ENCODE measurements at regions not wholly inside any gene's neighbourhood (a gene's known extent, or its start where the extent isn't known, plus 50 kb on each side); places are given as distances from the start of the nearest gene placed in this dataset.

GRCh38 chr12:92330654-92331053, 185.0 kb upstream of the BTG1 start:
- no peak for DNase-seq (ENCODE audit: low read depth in 2 of 2)

GRCh38 chr12:92326877-92327276, 181.2 kb upstream of the BTG1 start:
- DNase-seq (ENCODE audit: low read depth in 2 of 2): no peak

- no peak for DNase-seq (ENCODE audit: low read depth in 2 of 2)
Measured at GRCh38 chr12:92324849-92325500, 179.3 kb upstream of the BTG1 start.

GRCh38 chr12:92312463-92312964, 166.9 kb upstream of the BTG1 start:
- DNase-seq (ENCODE audit: low read depth in 2 of 2): no peak

GRCh38 chr12:92304371-92305055, 158.9 kb upstream of the BTG1 start:
- DNase-seq (ENCODE audit: low read depth in 2 of 2): peak in 1 of 2 donors; percentile 19

- no peak for DNase-seq (ENCODE audit: low read depth in 2 of 2)
Measured at GRCh38 chr12:92302041-92302829, 156.6 kb upstream of the BTG1 start.

GRCh38 chr12:92301356-92301755, 155.7 kb upstream of the BTG1 start:
- no peak for DNase-seq (ENCODE audit: low read depth in 2 of 2)

- no peak for DNase-seq (ENCODE audit: low read depth in 2 of 2)
Measured at GRCh38 chr12:92300777-92301176, 155.1 kb upstream of the BTG1 start.

GRCh38 chr12:92299744-92300143, 154.1 kb upstream of the BTG1 start:
- no peak for DNase-seq (ENCODE audit: low read depth in 2 of 2)

GRCh38 chr12:92299344-92299743, 153.7 kb upstream of the BTG1 start:
- DNase-seq (ENCODE audit: low read depth in 2 of 2): no peak

- peak in 1 of 2 donors; percentile 2 for DNase-seq (ENCODE audit: low read depth in 2 of 2)
Measured at GRCh38 chr12:92297932-92298696, 152.5 kb upstream of the BTG1 start.

GRCh38 chr12:92297405-92297804, 151.8 kb upstream of the BTG1 start:
- DNase-seq (ENCODE audit: low read depth in 2 of 2): no peak

GRCh38 chr12:92295523-92295922, 149.9 kb upstream of the BTG1 start:
- no peak for DNase-seq (ENCODE audit: low read depth in 2 of 2)

GRCh38 chr12:92294676-92295440, 149.2 kb upstream of the BTG1 start:
- DNase-seq (ENCODE audit: low read depth in 2 of 2): no peak

- no peak for DNase-seq (ENCODE audit: low read depth in 2 of 2)
Measured at GRCh38 chr12:92292016-92292415, 146.4 kb upstream of the BTG1 start.

GRCh38 chr12:92290886-92291285, 145.2 kb upstream of the BTG1 start:
- no peak for DNase-seq (ENCODE audit: low read depth in 2 of 2)

- DNase-seq (ENCODE audit: low read depth in 2 of 2): no peak
Measured at GRCh38 chr12:92290350-92290695, 144.7 kb upstream of the BTG1 start.

GRCh38 chr12:92289629-92290349, 144.1 kb upstream of the BTG1 start:
- peak in 1 of 2 donors; percentile 8 for DNase-seq (ENCODE audit: low read depth in 2 of 2)

GRCh38 chr12:92288561-92288960, 142.9 kb upstream of the BTG1 start:
- no peak for DNase-seq (ENCODE audit: low read depth in 2 of 2)

- no peak for DNase-seq (ENCODE audit: low read depth in 2 of 2)
Measured at GRCh38 chr12:92278378-92278828, 132.8 kb upstream of the BTG1 start.
